ENCODE measurements at regions not wholly inside any gene's neighbourhood (a gene's known extent, or its start where the extent isn't known, plus 50 kb on each side); places are given as distances from the start of the nearest gene placed in this dataset.

GRCh38 chr22:47299863-47300697 is 537.6 kb downstream of the TBC1D22A start:
- no peak for DNase-seq
- no peak overlapping the region for H3K4me3 Mint-ChIP-seq
- H3K9me3 Mint-ChIP-seq, result peaks cover 24% of the 10 kb centered on the region
- H3K27me3 Mint-ChIP-seq (ENCODE audit: insufficient read depth), result peaks cover 3% of the 10 kb centered on the region
- H3K27ac Mint-ChIP-seq, result no peak overlapping the region
- no peaks in the 10 kb centered on the region for H3K4me1 Mint-ChIP-seq (ENCODE audit: low read depth)
- TF ChIP-seq CTCF (IDR thresholded peaks at IDR 0.05), result no peak
- H3K36me3 Mint-ChIP-seq (ENCODE audit: low read depth), result peaks cover 7% of the 10 kb centered on the region; the same call in 1 of the 2 replicates

- TF ChIP-seq CTCF (IDR thresholded peaks at IDR 0.05), result no peak
- Mint-ChIP-seq H3K27ac (no peak overlapping the region), H3K4me3 (no peak overlapping the region)
Measured at GRCh38 chr22:47299211-47299862, 536.9 kb downstream of the TBC1D22A start.

GRCh38 chr22:47298017-47298785 is 535.8 kb downstream of the TBC1D22A start:
- Mint-ChIP-seq H3K9me3 (peaks cover 39% of the 10 kb centered on the region), H3K27ac (no peak overlapping the region), H3K4me1 (ENCODE audit: low read depth) (peaks cover 12% of the 10 kb centered on the region; the same call in 1 of the 2 replicates), H3K4me3 (no peak overlapping the region), H3K36me3 (ENCODE audit: low read depth) (peaks cover 7% of the 10 kb centered on the region; the same call in 1 of the 2 replicates), H3K27me3 (ENCODE audit: insufficient read depth) (peaks cover 3% of the 10 kb centered on the region)
- TF ChIP-seq CTCF (IDR thresholded peaks at IDR 0.05), result no peak
- DNase-seq, result no peak

More at GRCh38 chr22:47299211-47299862, 536.9 kb downstream of the TBC1D22A start:
- Mint-ChIP-seq H3K4me1 (ENCODE audit: low read depth) (peaks cover 5% of the 10 kb centered on the region; the same call in 1 of the 2 replicates), H3K36me3 (ENCODE audit: low read depth) (peaks cover 7% of the 10 kb centered on the region; the same call in 1 of the 2 replicates), H3K9me3 (peaks cover 31% of the 10 kb centered on the region), H3K27me3 (ENCODE audit: insufficient read depth) (peaks cover 3% of the 10 kb centered on the region)
- DNase-seq, result no peak

- Mint-ChIP-seq H3K36me3 (ENCODE audit: low read depth) (peaks cover 7% of the 10 kb centered on the region; the same call in 1 of the 2 replicates), H3K4me3 (no peak overlapping the region), H3K4me1 (ENCODE audit: low read depth) (peaks cover 12% of the 10 kb centered on the region; the same call in 1 of the 2 replicates), H3K9me3 (peaks cover 42% of the 10 kb centered on the region), H3K27me3 (ENCODE audit: insufficient read depth) (peaks cover 3% of the 10 kb centered on the region), H3K27ac (no peak overlapping the region)
- DNase-seq, result no peak
- no peak for TF ChIP-seq CTCF (IDR thresholded peaks at IDR 0.05)
Measured at GRCh38 chr22:47297261-47298016, 535.0 kb downstream of the TBC1D22A start.
